SKM-1 treated with dmso at 0.1 percent for 144 hours (cell line): ENCODE measurements at regions not wholly inside any gene's neighbourhood (a gene's known extent, or its start where the extent isn't known, plus 50 kb on each side); places are given as distances from the start of the nearest gene placed in this dataset.

ENCODE experiments used
- DNase-seq: peaks from one replicate; lab custom pipeline; 2025; ENCODE audit not compliant: unreplicated experiment; lab: John Stamatoyannopoulos, UW

- no peak for DNase-seq
These were observed 110.4 kb upstream of the CFAP20DC start for GRCh38 chr3:59160133-59160746.

GRCh38 chr3:59153648-59154047 is 103.8 kb upstream of the CFAP20DC start:
- no peak for DNase-seq

GRCh38 chr3:59152943-59153342 is 103.1 kb upstream of the CFAP20DC start:
- no peak for DNase-seq

GRCh38 chr3:59150039-59150438 is 100.2 kb upstream of the CFAP20DC start:
- no peak for DNase-seq

- DNase-seq, result no peak
These were observed 99.3 kb upstream of the CFAP20DC start for GRCh38 chr3:59149166-59149565.

GRCh38 chr3:59143447-59143846 is 93.6 kb upstream of the CFAP20DC start:
- DNase-seq, result no peak

GRCh38 chr3:59142556-59142955 is 92.7 kb upstream of the CFAP20DC start:
- no peak for DNase-seq

GRCh38 chr3:59138966-59139365 is 89.1 kb upstream of the CFAP20DC start:
- DNase-seq, result no peak

- DNase-seq, result no peak
These were observed 87.6 kb upstream of the CFAP20DC start for GRCh38 chr3:59137415-59137814.

GRCh38 chr3:59136081-59136480 is 86.3 kb upstream of the CFAP20DC start:
- DNase-seq, result no peak

- DNase-seq, result peak; percentile 9
These were observed 85.3 kb upstream of the CFAP20DC start for GRCh38 chr3:59135096-59135495.

GRCh38 chr3:59133311-59133710 is 83.5 kb upstream of the CFAP20DC start:
- DNase-seq, result no peak

- DNase-seq, result no peak
These were observed 81.4 kb upstream of the CFAP20DC start for GRCh38 chr3:59131016-59131766.

GRCh38 chr3:59128685-59129084 is 78.9 kb upstream of the CFAP20DC start:
- no peak for DNase-seq

- no peak for DNase-seq
These were observed 77.2 kb upstream of the CFAP20DC start for GRCh38 chr3:59127071-59127470.

- no peak for DNase-seq
These were observed 76.6 kb upstream of the CFAP20DC start for GRCh38 chr3:59126446-59126845.

- no peak for DNase-seq
These were observed 71.7 kb upstream of the CFAP20DC start for GRCh38 chr3:59121346-59122144.

- DNase-seq, result no peak
These were observed 69.1 kb upstream of the CFAP20DC start for GRCh38 chr3:59118928-59119327.

GRCh38 chr3:59117396-59117795 is 67.6 kb upstream of the CFAP20DC start:
- no peak for DNase-seq

- DNase-seq, result no peak
These were observed 66.4 kb upstream of the CFAP20DC start for GRCh38 chr3:59116233-59116537.

GRCh38 chr3:59115364-59116232 is 65.8 kb upstream of the CFAP20DC start:
- no peak for DNase-seq
